PC-3 (cell line): ENCODE measurements at regions not wholly inside any gene's neighbourhood (a gene's known extent, or its start where the extent isn't known, plus 50 kb on each side); places are given as distances from the start of the nearest gene placed in this dataset.

ENCODE experiments used
- ATAC-seq: fragments of 200-7000 bp; cut with Tn5 transposase; 2 replicates; pipeline ENCODE4 v1.9.1; 2020; ENCODE audit warnings: mild to moderate bottlenecking, moderate library complexity
- BruUV-seq: library from RNA; stranded (reverse); fragments of 400-500 nt; replicated peaks from 2 replicates; lab custom pipeline; 2021; lab: Mats Ljungman, UMichigan
- CTCF ChIA-PET: fragments of 300-600 bp; sonication (Branson Sonifier 250); formaldehyde crosslinking; loops from one replicate; lab custom pipeline; 2022; ENCODE audit warnings: antibody characterized with exemption; lab: Charles Lee
- POLR2A ChIA-PET: fragments of 300-600 bp; sonication (Branson Sonifier 250); formaldehyde crosslinking; loops from one replicate; lab custom pipeline; 2022; ENCODE audit warnings: antibody characterized with exemption; ENCODE audit not compliant: unreplicated experiment; lab: Charles Lee
- DNase-seq: peaks from one replicate; pipeline ENCODE4 v3.0.0-alpha.2; 2015
- H2AFZ ChIP-seq: fragments of 300-600 bp; sonication (generic); 2 replicates; pipeline ENCODE4 v1.6.0; 2016; ENCODE audit warnings: antibody characterized with exemption, low read length
- H3F3A ChIP-seq: fragments of 300-600 bp; sonication (generic); one replicate; pipeline ENCODE4 v1.6.0; 2017; ENCODE audit warnings: antibody characterized with exemption, low read length, control low read depth, mild to moderate bottlenecking; ENCODE audit not compliant: unreplicated experiment
- H3K27ac ChIP-seq: fragments of 300-600 bp; sonication (generic); 2 replicates; pipeline ENCODE4 v1.5.1; 2016; ENCODE audit warnings: mild to moderate bottlenecking, low read length
- H3K27me3 ChIP-seq: fragments of 300-600 bp; sonication (generic); 2 replicates; pipeline ENCODE4 v1.6.1; 2016; ENCODE audit warnings: low read length, mixed read lengths
- H3K36me3 ChIP-seq: fragments of 300-600 bp; sonication (generic); 2 replicates; pipeline ENCODE4 v1.6.1; 2016; ENCODE audit warnings: low read depth, mixed run types, low read length, mixed read lengths
- H3K4me1 ChIP-seq: fragments of 300-600 bp; sonication (generic); 2 replicates; pipeline ENCODE4 v1.5.1; 2016; ENCODE audit warnings: low read length; ENCODE audit not compliant: insufficient read depth
- H3K4me2 ChIP-seq: fragments of 300-600 bp; sonication (generic); 2 replicates; pipeline ENCODE4 v1.6.0; 2016; ENCODE audit warnings: low read length
- H3K4me3 ChIP-seq: fragments of 300-600 bp; sonication (generic); 2 replicates; pipeline ENCODE4 v1.5.1; 2016; ENCODE audit warnings: mild to moderate bottlenecking, low read length, mixed read lengths
- H3K79me2 ChIP-seq: fragments of 300-600 bp; sonication (generic); 2 replicates; pipeline ENCODE4 v1.6.1; 2017; ENCODE audit warnings: low read length, mixed read lengths
- H3K9ac ChIP-seq: fragments of 300-600 bp; sonication (generic); 2 replicates; pipeline ENCODE4 v1.6.0; 2016; ENCODE audit warnings: mild to moderate bottlenecking, low read length
- H3K9me2 ChIP-seq: fragments of 300-600 bp; sonication (generic); replicated peaks from 2 replicates; pipeline ENCODE4 v1.6.1; 2016; ENCODE audit warnings: mixed run types, low read length, mixed read lengths
- H3K9me3 ChIP-seq: fragments of 300-600 bp; sonication (generic); 2 replicates; pipeline ENCODE4 v1.6.1; 2016; ENCODE audit warnings: low read length, mixed read lengths
- H4K20me1 ChIP-seq: fragments of 300-600 bp; sonication (generic); 2 replicates; pipeline ENCODE4 v1.6.1; 2016; ENCODE audit warnings: low read length, mixed read lengths
- EZH2 ChIP-seq: fragments of 300-600 bp; sonication (generic); IDR thresholded peaks from one replicate; pipeline ENCODE4 v1.6.1; 2017; ENCODE audit warnings: antibody characterized with exemption, mild to moderate bottlenecking, low read length; ENCODE audit not compliant: unreplicated experiment
- EZH2phosphoT487 ChIP-seq: fragments of 300-600 bp; sonication (generic); IDR thresholded peaks from 2 replicates; pipeline ENCODE4 v1.6.1; 2018; ENCODE audit warnings: mild to moderate bottlenecking, antibody characterized with exemption, low read length, borderline replicate concordance
- intact Hi-C: fragments of 100-400 bp; cut with micrococcal nuclease; formaldehyde crosslinking; loops from 2 replicates; pipeline ENCODE4 v1.9.0; 2023
- TF ChIP-seq, protein P1 (sequence below): fragments of 300-600 bp; sonication (generic); conservative IDR thresholded peaks from 2 replicates; pipeline ENCODE4 v1.5.1; 2017; ENCODE audit warnings: antibody characterized with exemption, low read depth, mild to moderate bottlenecking, low read length

DNA sequence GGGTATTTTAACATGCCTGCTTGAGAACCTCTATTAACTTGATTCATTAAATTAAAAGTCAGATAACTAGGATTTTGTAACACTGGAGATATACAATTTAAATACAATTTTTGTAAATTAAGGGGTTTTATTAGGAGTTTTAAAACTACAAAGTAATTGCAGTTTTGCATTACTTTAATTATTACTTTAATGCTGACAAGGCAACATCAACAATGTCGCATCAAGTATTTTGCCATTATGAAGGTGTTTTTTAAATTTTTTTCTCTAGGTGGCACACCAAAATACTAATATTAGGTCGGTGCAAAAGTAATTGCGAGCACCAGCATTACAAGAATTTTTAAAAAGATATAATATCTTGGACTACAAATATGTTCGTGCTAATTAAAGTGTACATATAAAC, 513.4 kb downstream of the ANKRD7 start:
- no peak overlapping the region for H2AFZ ChIP-seq

DNA sequence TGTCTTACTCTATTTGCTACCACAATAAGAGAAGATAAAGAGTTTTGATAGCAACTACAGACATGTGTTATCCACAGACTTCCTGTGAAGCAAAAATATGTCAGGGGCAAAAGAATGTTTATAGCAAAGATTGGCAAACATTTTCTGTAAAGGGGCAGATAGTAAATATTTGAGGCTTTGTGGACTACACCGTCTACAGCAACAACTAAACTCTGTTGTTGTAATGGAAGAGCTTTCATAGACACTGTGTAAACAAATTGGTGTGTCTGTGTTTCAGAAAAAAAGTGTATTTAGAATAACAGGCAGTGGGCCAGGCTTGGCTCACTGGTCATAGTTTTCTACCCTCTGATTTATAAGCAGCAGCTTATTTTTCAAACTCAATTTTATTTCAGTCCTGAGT, 521.4 kb downstream of the ANKRD7 start:
- no peaks in the 10 kb centered on the region for H3K9me2 ChIP-seq
- ChIA-PET POLR2A (no interaction called here), CTCF (no interaction called here)
- H3K4me1 ChIP-seq = no peaks in the 10 kb centered on the region
- TF ChIP-seq EZH2 (no peak), EZH2phosphoT487 (no peak)
- TF ChIP-seq, protein P1, sequence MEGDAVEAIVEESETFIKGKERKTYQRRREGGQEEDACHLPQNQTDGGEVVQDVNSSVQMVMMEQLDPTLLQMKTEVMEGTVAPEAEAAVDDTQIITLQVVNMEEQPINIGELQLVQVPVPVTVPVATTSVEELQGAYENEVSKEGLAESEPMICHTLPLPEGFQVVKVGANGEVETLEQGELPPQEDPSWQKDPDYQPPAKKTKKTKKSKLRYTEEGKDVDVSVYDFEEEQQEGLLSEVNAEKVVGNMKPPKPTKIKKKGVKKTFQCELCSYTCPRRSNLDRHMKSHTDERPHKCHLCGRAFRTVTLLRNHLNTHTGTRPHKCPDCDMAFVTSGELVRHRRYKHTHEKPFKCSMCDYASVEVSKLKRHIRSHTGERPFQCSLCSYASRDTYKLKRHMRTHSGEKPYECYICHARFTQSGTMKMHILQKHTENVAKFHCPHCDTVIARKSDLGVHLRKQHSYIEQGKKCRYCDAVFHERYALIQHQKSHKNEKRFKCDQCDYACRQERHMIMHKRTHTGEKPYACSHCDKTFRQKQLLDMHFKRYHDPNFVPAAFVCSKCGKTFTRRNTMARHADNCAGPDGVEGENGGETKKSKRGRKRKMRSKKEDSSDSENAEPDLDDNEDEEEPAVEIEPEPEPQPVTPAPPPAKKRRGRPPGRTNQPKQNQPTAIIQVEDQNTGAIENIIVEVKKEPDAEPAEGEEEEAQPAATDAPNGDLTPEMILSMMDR = no peak
- DNase-seq (no peak), ATAC-seq (peak; percentile 24; the same call in 1 of the 2 replicates)
- no peaks in the 10 kb centered on the region for H3K27me3 ChIP-seq
- no peak overlapping the region for H3K9ac ChIP-seq
- no peaks in the 10 kb centered on the region for H3K79me2 ChIP-seq
- no TSS peak for BruUV-seq
- H3K36me3 ChIP-seq = no peaks in the 10 kb centered on the region
- no peaks in the 10 kb centered on the region for H3K9me3 ChIP-seq
- no peaks in the 10 kb centered on the region for H4K20me1 ChIP-seq
- no peak overlapping the region for H3K4me3 ChIP-seq
- no peak overlapping the region for H3K4me2 ChIP-seq
- H3K27ac ChIP-seq = no peak overlapping the region
- intact Hi-C loops = no loop called here
- H2AFZ ChIP-seq = no peak overlapping the region
- no peaks in the 10 kb centered on the region for H3F3A ChIP-seq

More for the DNA sequence above, 513.4 kb downstream of the ANKRD7 start:
- no TSS peak for BruUV-seq
- Histone ChIP-seq H3K27me3 (no peaks in the 10 kb centered on the region), H3K36me3 (no peaks in the 10 kb centered on the region), H3K9ac (no peak overlapping the region), H3K27ac (no peak overlapping the region), H3K4me3 (no peak overlapping the region), H3F3A (no peaks in the 10 kb centered on the region), H3K4me2 (no peak overlapping the region), H3K4me1 (no peaks in the 10 kb centered on the region), H3K79me2 (no peaks in the 10 kb centered on the region), H4K20me1 (no peaks in the 10 kb centered on the region), H3K9me3 (0 out of 2 replicates have a peak, but pooled peaks cover 8% of the 10 kb centered on the region), H3K9me2 (no peaks in the 10 kb centered on the region)
- TF ChIP-seq, protein P1 = no peak
- TF ChIP-seq EZH2phosphoT487 (no peak), EZH2 (no peak)
- no peak for ATAC-seq
- POLR2A ChIA-PET = no interaction called here
- CTCF ChIA-PET = no interaction called here
- no peak for DNase-seq
- intact Hi-C loops = loop anchor here (10.0 kb wide), 1 partner anchor 473 kb away; no protein-coding TSS in a partner anchor

DNA sequence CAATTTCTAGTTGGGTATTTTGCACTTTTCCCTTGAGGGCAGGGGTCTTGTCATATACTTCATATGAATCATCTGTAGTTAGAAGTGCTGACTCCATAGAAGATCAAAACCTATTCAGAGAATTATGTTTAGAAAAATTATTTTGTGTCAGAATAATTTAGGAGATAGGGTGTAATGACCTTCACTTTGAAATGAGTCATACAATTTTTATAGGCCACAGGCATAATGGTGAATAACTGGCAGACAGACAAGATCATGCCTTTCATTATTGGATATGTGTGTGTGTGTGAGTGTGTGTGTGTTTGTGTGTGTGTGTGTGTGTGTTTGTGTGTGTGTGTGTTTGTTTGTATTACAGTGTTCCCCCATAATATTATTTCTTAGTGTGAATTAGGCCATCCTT, 523.0 kb downstream of the ANKRD7 start:
- H3K79me2 ChIP-seq = no peaks in the 10 kb centered on the region
- no peaks in the 10 kb centered on the region for H3K9me3 ChIP-seq
- H3K4me3 ChIP-seq = no peak overlapping the region
- no TSS peak for BruUV-seq
- CTCF ChIA-PET = no interaction called here
- TF ChIP-seq, protein P1 = no peak
- TF ChIP-seq EZH2 (no peak), EZH2phosphoT487 (no peak)
- H3K36me3 ChIP-seq = no peaks in the 10 kb centered on the region
- no peak overlapping the region for H3K4me2 ChIP-seq
- H3K9me2 ChIP-seq = no peaks in the 10 kb centered on the region
- no peaks in the 10 kb centered on the region for H3F3A ChIP-seq
- no peak for DNase-seq
- no peak for ATAC-seq
- H2AFZ ChIP-seq = no peak overlapping the region
- no peaks in the 10 kb centered on the region for H3K4me1 ChIP-seq
- no peak overlapping the region for H3K9ac ChIP-seq
- intact Hi-C loops = no loop called here
- no peaks in the 10 kb centered on the region for H3K27me3 ChIP-seq
- no peak overlapping the region for H3K27ac ChIP-seq
- no peaks in the 10 kb centered on the region for H4K20me1 ChIP-seq
- POLR2A ChIA-PET = no interaction called here
